Heart left ventricle (tissue), 13 donors: ENCODE measurements at regions not wholly inside any gene's neighbourhood (a gene's known extent, or its start where the extent isn't known, plus 50 kb on each side); places are given as distances from the start of the nearest gene placed in this dataset.

Experiments
- CTCF ChIP-seq, 12 donors: fragments of 200-600 bp; sonication (generic) in 4 of 12; IDR thresholded peaks; one replicate each; pipeline versions ENCODE4 v1.5.0 to v1.8.0; 2018 to 2022; ENCODE audit warnings: antibody characterized with exemption in 12 of 12, mild to moderate bottlenecking in 5 of 12
- POLR2A ChIP-seq, 2 donors: fragments of 450-650 bp; IDR thresholded peaks; one replicate each; pipeline ENCODE4 v1.6.1; 2017; ENCODE audit warnings: antibody characterized with exemption in 2 of 2, mild to moderate bottlenecking in 2 of 2, moderate library complexity in 2 of 2
- donor health status: ischemic (EF 13 %, LVEDD 7.1; RV severe dilation, severe dysfunction).
- donor health status: DM: no; HTN: yes; CAD: no.
- donor health status: DM: no; HTN: no; CAD: no.
- donor health status: ischemic (EF 25% LVEDD 6.9; RV normal size, moderate dysfunction).
- donor health status: ischemic (EF 25% LVEDD 5.7; RV mildly dilated, moderate dysfunction).
- donor health status: ischemic (EF 35%, LVEDD 5.7; RV mildly dilated, moderate dysfunction).
- donor health status: nonischemic (EF 11% LVEDD 7.7; RV severe dilation, severe dysfunction).
- donor health status: DM: yes; HTN: yes; CAD: no.
- donor health status: PGD.
- donor health status: ischemic (EF 29% LVEDD 5.4; RV normal size, mild dysfunction).
- donor health status: nonischemic (EF 23%, LVEDD 6.1; RV moderate dilation, normal function).

- TF ChIP-seq CTCF (IDR thresholded peaks at IDR 0.05), result no peak
- TF ChIP-seq POLR2A (IDR thresholded peaks at IDR 0.05), result no peak
These were observed 114.6 kb upstream of the CCDC68 start for GRCh38 chr18:55073834-55074233.
